NCI-H524 treated with DMSO at 0.1 percent for 48 hours (cell line): ENCODE measurements at regions not wholly inside any gene's neighbourhood (a gene's known extent, or its start where the extent isn't known, plus 50 kb on each side); places are given as distances from the start of the nearest gene placed in this dataset.
"Not testable (repeated sequence)": the region's sequence is repeated elsewhere in the genome, so short reads cannot be mapped to it uniquely, and the experiment has no call there.

Source experiments
- DNase-seq: peaks from one replicate; lab custom pipeline; 2025; lab: John Stamatoyannopoulos, UW

DNA sequence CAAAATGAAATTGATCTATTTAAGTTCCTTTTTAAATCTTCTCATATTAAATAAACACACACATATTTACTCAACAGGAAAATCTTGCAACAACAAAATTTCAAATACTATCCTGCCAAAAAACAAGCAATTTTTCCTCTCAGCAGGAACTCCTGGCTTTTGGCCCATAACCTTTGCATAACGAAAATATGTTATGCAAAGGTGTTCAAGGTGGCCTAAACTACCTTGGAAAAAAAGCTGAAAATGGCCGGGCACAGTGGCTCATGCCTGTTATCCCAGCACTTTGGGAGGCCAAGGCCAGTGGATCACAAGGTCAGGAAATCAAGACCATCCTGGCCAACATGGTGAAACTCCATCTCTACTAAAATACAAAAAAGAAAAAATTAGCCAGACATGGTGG, 424.3 kb upstream of the ZNF337 start:
- not testable (repeated sequence) for DNase-seq

DNA sequence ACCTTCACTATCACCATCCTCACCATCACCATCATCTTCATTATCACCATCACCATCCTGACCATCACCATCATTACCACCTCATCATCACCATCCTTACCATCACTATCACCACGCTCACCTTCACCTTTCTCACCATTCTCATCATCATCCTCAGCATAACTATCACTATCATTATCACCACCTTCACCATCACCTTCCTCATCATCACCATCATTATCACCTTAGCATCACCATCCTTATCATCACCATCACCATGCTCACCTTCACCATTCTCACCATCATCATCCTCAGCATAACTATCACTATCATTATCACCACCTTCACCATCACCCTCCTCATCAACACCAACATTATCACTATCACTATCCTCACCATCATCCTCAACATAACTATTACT, 397.8 kb upstream of the ZNF337 start:
- DNase-seq = not testable (repeated sequence)

- DNase-seq = not testable (repeated sequence)
These were observed 395.3 kb upstream of the ZNF337 start for GRCh38 chr20:26091921-26092320.

DNA sequence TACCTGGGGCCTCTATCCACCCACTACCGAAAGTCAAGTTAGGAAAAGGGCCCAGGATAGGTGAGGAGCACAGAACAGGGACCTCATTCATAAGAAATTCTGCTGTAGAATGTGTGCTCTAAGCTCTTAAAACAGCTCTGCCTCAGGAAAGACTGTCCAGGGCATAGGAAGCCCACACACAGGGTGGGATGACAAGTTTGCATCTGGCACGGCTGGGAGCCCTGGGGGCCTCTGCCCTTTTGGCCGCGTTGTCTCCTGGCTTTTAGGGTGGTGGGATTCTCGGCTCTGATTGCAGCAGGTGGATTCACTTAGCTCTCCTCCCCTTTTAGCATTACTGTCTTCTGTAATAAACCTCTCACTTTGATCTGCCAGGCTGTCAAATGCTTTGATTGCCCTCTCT, 389.5 kb upstream of the ZNF337 start:
- DNase-seq = not testable (repeated sequence)

- not testable (repeated sequence) for DNase-seq
These were observed 377.3 kb upstream of the ZNF337 start for GRCh38 chr20:26073972-26074371.

GRCh38 chr20:26059324-26059723, 362.7 kb upstream of the ZNF337 start:
- not testable (repeated sequence) for DNase-seq

DNA sequence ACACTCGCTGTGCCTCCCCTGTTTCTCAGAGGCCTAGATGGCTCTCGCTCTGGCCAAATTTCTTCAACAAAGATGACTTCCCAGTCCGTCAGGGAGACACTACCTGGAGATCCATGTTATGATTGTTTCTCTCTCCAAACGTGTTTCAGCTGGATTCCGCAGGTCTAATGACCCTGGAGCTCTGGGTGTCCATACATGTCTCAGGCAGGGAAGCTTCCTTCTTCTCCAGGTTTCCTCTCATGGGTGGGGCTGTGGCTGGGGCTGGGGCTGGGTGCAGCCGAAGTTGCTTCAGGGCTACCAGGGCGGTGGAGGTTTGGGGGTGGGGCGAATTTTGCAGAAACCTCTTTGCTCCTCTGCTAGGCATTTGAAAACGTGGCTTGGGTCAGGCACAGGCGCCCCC, 361.8 kb upstream of the ZNF337 start:
- DNase-seq = not testable (repeated sequence)

DNA sequence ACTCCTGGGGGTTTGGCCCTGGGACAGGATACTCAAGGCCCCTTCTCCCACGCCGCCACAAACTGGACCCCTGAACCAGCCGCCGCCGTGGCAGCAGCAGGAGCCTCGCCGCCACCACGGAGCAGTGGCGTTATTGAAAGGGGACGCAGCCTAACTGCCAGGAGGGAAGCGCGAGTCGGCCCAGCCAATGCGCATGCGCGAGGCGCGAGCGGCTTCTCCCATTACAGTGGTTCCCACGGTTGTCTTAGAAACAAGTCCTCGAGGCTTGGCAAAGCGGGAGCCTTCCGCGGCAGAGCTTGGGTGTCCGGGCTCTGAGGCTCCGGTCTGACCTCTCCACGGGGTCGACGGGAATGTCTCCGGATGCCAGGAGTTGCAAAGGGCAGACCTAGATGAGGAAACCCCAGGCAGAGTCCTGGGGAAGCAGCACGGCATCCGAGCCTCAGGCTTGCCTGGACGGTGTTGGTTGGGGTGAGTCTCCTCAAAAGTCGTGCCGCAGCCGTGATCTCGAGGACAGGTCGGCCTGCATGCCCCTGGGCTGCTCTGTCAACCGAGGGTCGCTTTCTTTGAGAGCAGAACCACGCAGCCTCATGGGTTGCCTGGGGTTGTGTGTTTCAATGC, 360.6 kb upstream of the ZNF337 start:
- DNase-seq = not testable (repeated sequence)

DNA sequence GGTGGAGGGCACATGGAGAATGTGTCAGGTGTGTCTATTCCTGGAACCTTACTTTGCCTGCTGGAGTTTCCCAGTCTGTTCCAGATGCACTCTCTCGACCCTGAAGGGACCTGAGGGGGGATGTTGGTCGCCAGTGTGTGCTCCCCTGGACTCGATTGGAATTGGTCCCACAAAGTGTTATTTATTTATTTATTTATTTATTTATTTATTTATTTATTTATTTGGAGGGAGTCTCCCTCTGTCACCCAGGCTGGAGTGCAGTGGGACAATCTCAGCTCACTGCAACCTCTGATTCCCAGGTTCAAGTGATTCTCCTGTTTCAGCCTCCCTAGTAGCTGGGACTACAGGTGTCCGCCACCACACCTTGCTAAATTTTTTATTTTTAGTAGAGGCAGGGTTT, 329.1 kb upstream of the ZNF337 start:
- not testable (repeated sequence) for DNase-seq

DNA sequence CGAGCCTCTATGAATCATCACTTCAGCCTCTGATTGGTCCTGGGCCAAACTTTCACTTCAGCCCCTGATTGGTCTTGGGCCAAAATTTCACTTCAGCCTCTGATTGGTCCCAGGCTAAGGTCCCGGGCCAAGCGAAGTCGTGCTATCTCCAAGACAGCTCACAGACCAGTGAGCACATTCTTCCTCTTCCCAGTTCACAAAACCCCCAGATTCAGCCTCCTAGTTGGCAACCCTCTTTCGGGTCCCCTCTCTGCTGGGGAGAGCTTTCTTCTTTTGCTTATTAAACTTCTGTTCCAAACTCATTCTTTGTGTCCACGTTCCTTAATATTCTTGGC, 314.3 kb upstream of the ZNF337 start:
- DNase-seq = not testable (repeated sequence)

DNA sequence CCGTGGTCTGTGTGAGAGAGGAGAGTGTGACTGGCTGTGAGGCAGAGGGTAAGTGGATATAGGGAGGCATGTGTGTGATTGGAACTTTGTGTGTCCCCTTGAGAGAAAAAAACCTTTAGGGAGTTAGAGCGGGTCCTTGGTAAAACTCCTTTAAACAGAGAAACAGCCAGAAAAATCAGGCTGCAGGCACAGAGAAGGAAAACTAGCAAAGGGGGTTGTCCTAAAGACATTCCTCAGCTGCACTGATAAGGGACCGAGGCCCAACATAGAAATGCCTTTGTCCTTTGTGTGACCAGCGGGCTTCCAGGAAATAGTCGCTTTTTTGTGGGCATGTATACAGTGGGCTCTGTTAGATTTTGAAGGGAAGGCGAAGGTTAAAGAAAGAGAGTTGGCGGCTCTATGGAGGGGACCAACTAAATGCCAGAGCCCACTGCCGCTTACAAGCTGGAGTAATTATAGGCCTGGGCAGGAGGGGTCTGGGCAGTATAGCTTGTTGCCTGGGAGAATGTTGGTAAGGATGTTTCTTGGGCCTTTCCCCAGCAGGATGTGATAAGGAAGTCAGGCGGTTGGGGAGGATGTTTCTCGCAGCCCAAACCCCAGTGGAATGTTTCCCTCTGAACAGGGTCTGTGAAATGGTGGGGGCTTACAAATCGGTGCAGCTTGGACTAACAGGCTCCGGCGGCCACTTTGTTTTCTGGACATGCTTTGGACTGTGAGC, 313.7 kb upstream of the ZNF337 start:
- not testable (repeated sequence) for DNase-seq

- DNase-seq = peak; percentile 73
These were observed 313.0 kb upstream of the ZNF337 start for GRCh38 chr20:26009402-26010223.

- not testable (repeated sequence) for DNase-seq
These were observed 311.4 kb upstream of the ZNF337 start for GRCh38 chr20:26008026-26008425.

GRCh38 chr20:26006164-26006563, 309.5 kb upstream of the ZNF337 start:
- DNase-seq = not testable (repeated sequence)

- DNase-seq = not testable (repeated sequence)
These were observed 307.3 kb upstream of the ZNF337 start for GRCh38 chr20:26003959-26004358.

DNA sequence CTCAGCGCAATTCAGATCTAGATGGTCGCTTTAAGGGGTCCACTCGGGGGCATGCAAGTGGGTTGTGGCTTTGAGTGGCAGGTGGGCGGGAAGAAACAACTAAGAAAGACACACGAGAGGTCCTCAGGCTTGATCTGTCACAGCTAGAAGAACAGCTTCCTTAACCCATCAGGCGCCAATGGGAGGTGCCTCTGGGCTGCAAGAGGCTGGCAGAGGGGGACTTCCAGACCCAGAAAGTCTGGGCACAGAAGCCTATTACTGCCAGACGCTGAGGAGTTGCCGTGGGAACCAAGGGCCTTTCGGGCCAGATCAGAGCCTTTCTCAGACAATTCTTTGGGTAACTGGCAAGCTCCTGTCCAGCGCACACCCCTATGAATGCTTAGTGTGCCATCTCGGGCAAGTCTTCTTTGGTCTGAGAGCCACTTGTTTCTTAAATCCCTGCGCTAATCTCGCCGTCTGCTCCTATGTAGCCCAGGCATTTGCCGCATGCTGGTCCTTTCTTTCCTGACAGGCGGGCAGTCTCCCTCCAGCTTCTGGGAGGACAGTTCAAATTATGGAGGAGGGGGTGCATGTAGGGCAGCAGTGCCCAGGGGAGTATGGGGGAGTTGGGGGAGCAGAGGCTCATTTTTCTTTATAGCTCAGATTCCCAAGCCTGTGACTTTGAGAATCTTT, 300.9 kb upstream of the ZNF337 start:
- peak; percentile 65 for DNase-seq

- no peak for DNase-seq
These were observed 295.5 kb upstream of the ZNF337 start for GRCh38 chr20:25992146-25992545.

DNA sequence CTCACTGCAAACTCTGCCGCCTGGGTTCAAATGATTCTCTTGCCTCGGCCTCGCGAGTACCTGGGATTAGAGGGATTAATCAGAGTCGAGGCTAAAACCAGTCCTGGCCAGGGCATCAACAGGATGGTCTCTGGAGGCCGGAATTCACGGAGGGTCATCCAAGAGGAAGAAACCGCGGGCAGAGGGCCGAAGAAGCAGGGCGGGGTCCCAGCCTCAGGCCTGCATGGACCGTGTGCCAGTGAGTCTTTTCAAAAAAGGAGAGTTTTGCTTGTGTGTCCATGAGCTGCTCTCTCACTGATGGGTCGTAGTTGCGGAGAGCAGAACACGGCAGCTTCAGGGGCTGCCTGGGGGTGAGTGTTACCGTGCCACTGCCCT, 295.1 kb upstream of the ZNF337 start:
- DNase-seq = no peak

GRCh38 chr20:25991051-25991755, 294.6 kb upstream of the ZNF337 start:
- no peak for DNase-seq

GRCh38 chr20:25989686-25990085, 293.0 kb upstream of the ZNF337 start:
- DNase-seq = not testable (repeated sequence)

DNA sequence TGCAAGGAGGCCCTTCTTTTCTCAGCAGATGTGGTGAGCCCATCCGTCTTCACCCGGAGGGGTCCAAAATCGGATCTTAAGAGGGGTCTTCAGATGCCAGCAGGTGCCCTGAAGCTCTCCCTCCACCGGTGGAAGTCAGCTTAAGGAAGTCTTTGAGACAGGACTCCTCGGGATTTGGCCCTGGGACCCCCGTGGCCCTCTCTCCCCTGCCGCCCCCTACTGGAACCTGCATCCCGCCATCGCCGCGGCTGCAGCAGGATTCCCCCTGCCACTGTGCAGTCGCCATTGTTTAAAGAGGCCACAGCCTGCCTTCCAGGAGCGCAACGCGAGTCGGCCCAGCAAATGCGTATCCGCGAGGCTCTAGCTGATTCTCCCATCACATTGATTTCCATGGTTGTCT, 292.5 kb upstream of the ZNF337 start:
- DNase-seq = no peak
